Right lobe of liver (tissue), 6 donors: ENCODE measurements at regions not wholly inside any gene's neighbourhood (a gene's known extent, or its start where the extent isn't known, plus 50 kb on each side); places are given as distances from the start of the nearest gene placed in this dataset.

Experiments used
- ATAC-seq, 4 donors: fragments of 200-7000 bp; cut with Tn5 transposase; one replicate each; pipeline ENCODE4 v1.9.1; 2020; ENCODE audit warnings: mild to moderate bottlenecking in 4 of 4, moderate library complexity in 4 of 4
- DNase-seq, 3 donors: peaks; one replicate each; pipeline ENCODE4 v3.0.0-alpha.2; 2020
- H3K27ac ChIP-seq, 3 donors: fragments of 200-600 bp; one replicate each; pipeline ENCODE4 v1.8.0; 2022
- H3K27me3 ChIP-seq, 2 donors: fragments of 200-600 bp; one replicate each; pipeline ENCODE4 v1.8.0; 2022
- H3K36me3 ChIP-seq, 4 donors: fragments of 200-600 bp; sonication (generic) in 1 of 4; one replicate each; pipeline versions ENCODE4 v1.5.1 to v1.8.0; 2017 to 2022; ENCODE audit warnings: control low read depth in 1 of 4
- H3K4me1 ChIP-seq, 4 donors: fragments of 200-600 bp; sonication (generic) in 1 of 4; one replicate each; pipeline versions ENCODE4 v1.5.1 to v1.8.0; 2017 to 2022; ENCODE audit warnings: control low read depth in 1 of 4
- H3K4me3 ChIP-seq, 3 donors: fragments of 200-600 bp; one replicate each; pipeline ENCODE4 v1.8.0; 2022
- H3K9me3 ChIP-seq, 4 donors: fragments of 200-600 bp; sonication (generic) in 1 of 4; one replicate each; pipeline versions ENCODE4 v1.5.1 to v1.8.0; 2017 to 2022; ENCODE audit warnings: control low read depth in 1 of 4
- CTCF ChIP-seq, 4 donors: fragments of 200-600 bp in 3 of 4; fragments of 450-650 bp in 1 of 4; IDR thresholded peaks; one replicate each; pipeline versions ENCODE4 v1.5.1 to v1.8.0; 2016 to 2022; ENCODE audit warnings: antibody characterized with exemption in 4 of 4, mild to moderate bottlenecking in 2 of 4
- POLR2A ChIP-seq: fragments of 450-650 bp; IDR thresholded peaks from one replicate; pipeline ENCODE4 v1.6.1; 2017; ENCODE audit warnings: antibody characterized with exemption, mild to moderate bottlenecking
- WGBS: methylation state at CpG from one replicate; pipeline ENCODE4 v1.1.6; 2018; ENCODE audit warnings: low coverage, low lambda C conversion rate; ENCODE audit not compliant: insufficient coverage; ENCODE audit errors: missing lambda C conversion rate; 5-methylcytosine and 5-hydroxymethylcytosine counted together
- intact Hi-C, 2 donors: fragments of 100-400 bp; cut with DNase I; formaldehyde crosslinking; loops; one replicate each; pipeline versions ENCODE4 v1.11.2 to v1.14.1; 2022
- donor health status: DM: no; HTN: yes; CAD: no.
- donor health status: DM: no; HTN: no; CAD: no.
- donor health status: DM: no; HTN: no; CAD: no.
- donor health status: DM: no; HTN: yes; CAD: no.
- donor health status: DM: no; HTN: yes; CAD: no.

- no peak for DNase-seq
- Histone ChIP-seq H3K4me1 (no peaks in the 10 kb centered on the region), H3K27me3 (no peaks in the 10 kb centered on the region), H3K36me3 (no peaks in the 10 kb centered on the region), H3K4me3 (no peak overlapping the region), H3K9me3 (no peaks in the 10 kb centered on the region), H3K27ac (no peak overlapping the region)
- WGBS = 75% methylated on average over 4 of the region's 4 CpGs
- no peak for ATAC-seq
- intact Hi-C loops = no loop called here
- TF ChIP-seq POLR2A (no peak), CTCF (IDR thresholded peaks at IDR 0.05) (no peak)
Observed at GRCh38 chr7:13826752-13827151, 162.7 kb downstream of the ETV1 start.

GRCh38 chr7:13827716-13828115 is 161.8 kb downstream of the ETV1 start:
- no peaks in the 10 kb centered on the region for H3K9me3 ChIP-seq
- ATAC-seq = no peak
- no peaks in the 10 kb centered on the region for H3K4me1 ChIP-seq
- intact Hi-C loops = no loop called here
- WGBS = 48% methylated on average over 5 of the region's 5 CpGs
- H3K27ac ChIP-seq = no peak overlapping the region
- DNase-seq = no peak
- H3K36me3 ChIP-seq = no peaks in the 10 kb centered on the region
- no peak for TF ChIP-seq CTCF (IDR thresholded peaks at IDR 0.05)
- no peak for TF ChIP-seq POLR2A
- H3K4me3 ChIP-seq = no peak overlapping the region
- no peaks in the 10 kb centered on the region for H3K27me3 ChIP-seq

GRCh38 chr7:13829231-13829630 is 160.2 kb downstream of the ETV1 start:
- Histone ChIP-seq H3K27me3 (no peaks in the 10 kb centered on the region), H3K9me3 (no peaks in the 10 kb centered on the region), H3K4me1 (no peaks in the 10 kb centered on the region), H3K36me3 (no peaks in the 10 kb centered on the region), H3K4me3 (no peak overlapping the region), H3K27ac (no peak overlapping the region)
- WGBS = 84% methylated on average over 2 of the region's 2 CpGs
- ATAC-seq (no peak), DNase-seq (no peak)
- intact Hi-C loops = no loop called here
- TF ChIP-seq CTCF (IDR thresholded peaks at IDR 0.05) = no peak
- no peak for TF ChIP-seq POLR2A

- intact Hi-C loops = no loop called here
- ATAC-seq (no peak), DNase-seq (no peak)
- no peaks in the 10 kb centered on the region for H3K27me3 ChIP-seq
- 45% methylated on average over 6 of the region's 6 CpGs for WGBS
- H3K27ac ChIP-seq = no peak overlapping the region
- H3K4me3 ChIP-seq = no peak overlapping the region
- no peaks in the 10 kb centered on the region for H3K9me3 ChIP-seq
- TF ChIP-seq CTCF (IDR thresholded peaks at IDR 0.05) (no peak), POLR2A (no peak)
- no peaks in the 10 kb centered on the region for H3K36me3 ChIP-seq
- no peaks in the 10 kb centered on the region for H3K4me1 ChIP-seq
Observed at GRCh38 chr7:13829914-13830900, 159.3 kb downstream of the ETV1 start.
